Caki2 (cell line): ENCODE measurements at regions not wholly inside any gene's neighbourhood (a gene's known extent, or its start where the extent isn't known, plus 50 kb on each side); places are given as distances from the start of the nearest gene placed in this dataset.
"Not testable (repeated sequence)": the region's sequence is repeated elsewhere in the genome, so short reads cannot be mapped to it uniquely, and the experiment has no call there.

ENCODE experiments used
- DNase-seq: peaks from one replicate; pipeline ENCODE4 v3.0.0-alpha.2; 2015; ENCODE audit warnings: low read depth
- in situ Hi-C: cut with HindIII; loops from 2 replicates; pipeline ENCODE4 v1.10.0; 2016; ENCODE audit warnings: low sequenced_read_pairs, low pct_unique_long_range_greater_than_20kb, mixed read lengths

GRCh38 chr21:20789729-20790500 lies 208.3 kb upstream of the NCAM2 start:
- in situ Hi-C loops = no loop called here
- no peak for DNase-seq

GRCh38 chr21:20800106-20800505 lies 198.1 kb upstream of the NCAM2 start:
- in situ Hi-C loops = no loop called here

GRCh38 chr21:20802201-20802600 lies 196.0 kb upstream of the NCAM2 start:
- no peak for DNase-seq
- in situ Hi-C loops = no loop called here

More at GRCh38 chr21:20800106-20800505, 198.1 kb upstream of the NCAM2 start:
- DNase-seq = no peak

- in situ Hi-C loops = no loop called here
- no peak for DNase-seq
These were observed 195.5 kb upstream of the NCAM2 start for GRCh38 chr21:20802631-20803260.

GRCh38 chr21:20811702-20812101 lies 186.5 kb upstream of the NCAM2 start:
- in situ Hi-C loops = no loop called here
- DNase-seq = no peak

GRCh38 chr21:20814090-20814489 lies 184.1 kb upstream of the NCAM2 start:
- DNase-seq = no peak
- in situ Hi-C loops = no loop called here

- DNase-seq = no peak
- in situ Hi-C loops = no loop called here
These were observed 175.5 kb upstream of the NCAM2 start for GRCh38 chr21:20822666-20823065.

GRCh38 chr21:20852866-20853265 lies 145.3 kb upstream of the NCAM2 start:
- DNase-seq = no peak
- in situ Hi-C loops = no loop called here

GRCh38 chr21:20856926-20857325 lies 141.3 kb upstream of the NCAM2 start:
- in situ Hi-C loops = no loop called here
- DNase-seq = no peak

- DNase-seq = no peak
- in situ Hi-C loops = no loop called here
These were observed 124.0 kb upstream of the NCAM2 start for GRCh38 chr21:20874202-20874601.

GRCh38 chr21:20875742-20876141 lies 122.5 kb upstream of the NCAM2 start:
- DNase-seq = peak; percentile 20
- in situ Hi-C loops = no loop called here

- DNase-seq = no peak
- in situ Hi-C loops = no loop called here
These were observed 120.2 kb upstream of the NCAM2 start for GRCh38 chr21:20877976-20878375.

- in situ Hi-C loops = no loop called here
- peak; percentile 28 for DNase-seq
These were observed 115.5 kb upstream of the NCAM2 start for GRCh38 chr21:20882462-20883407.

- in situ Hi-C loops = no loop called here
- DNase-seq = no peak
These were observed 114.8 kb upstream of the NCAM2 start for GRCh38 chr21:20883408-20883800.

GRCh38 chr21:20902511-20902910 lies 95.7 kb upstream of the NCAM2 start:
- in situ Hi-C loops = no loop called here
- DNase-seq = no peak

- no peak for DNase-seq
- in situ Hi-C loops = no loop called here
These were observed 95.2 kb upstream of the NCAM2 start for GRCh38 chr21:20902998-20903397.

GRCh38 chr21:20927555-20927954 lies 70.7 kb upstream of the NCAM2 start:
- DNase-seq, in situ Hi-C loops: not testable (repeated sequence)

GRCh38 chr21:20942523-20942922 lies 55.7 kb upstream of the NCAM2 start:
- in situ Hi-C loops = no loop called here
- DNase-seq = no peak

- in situ Hi-C loops = no loop called here
- no peak for DNase-seq
These were observed 54.6 kb upstream of the NCAM2 start for GRCh38 chr21:20943561-20943997.
